ENCODE measurements at regions not wholly inside any gene's neighbourhood (a gene's known extent, or its start where the extent isn't known, plus 50 kb on each side); places are given as distances from the start of the nearest gene placed in this dataset.

- TF ChIP-seq EZH2 (optimal IDR thresholded peaks at IDR 0.05; ENCODE audit: low read depth, low read length) (no peak), CTCF (IDR thresholded peaks at IDR 0.05; ENCODE audit: low read length) (no peak), EZH2phosphoT487 (IDR thresholded peaks at IDR 0.05; ENCODE audit: low read length) (no peak)
- Histone ChIP-seq H3K27ac (ENCODE audit: low read length) (no peak overlapping the region), H4K20me1 (ENCODE audit: insufficient read depth, low read length) (no peaks in the 10 kb centered on the region), H3K27me3 (replicated peaks; ENCODE audit: insufficient read depth, low read length) (no peaks in the 10 kb centered on the region), H3K36me3 (replicated peaks; ENCODE audit: insufficient read depth, low read length) (no peaks in the 10 kb centered on the region), H3K9me3 (replicated peaks; ENCODE audit: insufficient read depth, low read length) (no peaks in the 10 kb centered on the region), H3K9ac (ENCODE audit: low read length) (no peak overlapping the region), H2AFZ (ENCODE audit: low read length) (no peak overlapping the region), H3K4me3 (ENCODE audit: low read length) (no peak overlapping the region), H3F3A (ENCODE audit: insufficient read depth, low read length) (no peaks in the 10 kb centered on the region), H3K4me2 (ENCODE audit: low read depth, low read length) (no peak overlapping the region), H3K79me2 (ENCODE audit: low read length) (no peaks in the 10 kb centered on the region), H3K4me1 (ENCODE audit: low read length) (no peaks in the 10 kb centered on the region), H3K9me2 (replicated peaks; ENCODE audit: insufficient read depth, low read length) (no peaks in the 10 kb centered on the region)
- no peak for DNase-seq
Observed at GRCh38 chr3:116852803-116853202, 143.2 kb downstream of the TUSC7 start.

GRCh38 chr3:116863270-116863770 is 153.7 kb downstream of the TUSC7 start:
- Histone ChIP-seq H3K4me2 (ENCODE audit: low read depth, low read length) (no peak overlapping the region), H3K4me3 (ENCODE audit: low read length) (no peak overlapping the region), H3K9me2 (replicated peaks; ENCODE audit: insufficient read depth, low read length) (no peaks in the 10 kb centered on the region), H3K36me3 (replicated peaks; ENCODE audit: insufficient read depth, low read length) (no peaks in the 10 kb centered on the region), H3K79me2 (ENCODE audit: low read length) (no peaks in the 10 kb centered on the region), H3F3A (ENCODE audit: insufficient read depth, low read length) (peaks cover 4% of the 10 kb centered on the region; the same call in 1 of the 2 replicates), H4K20me1 (ENCODE audit: insufficient read depth, low read length) (no peaks in the 10 kb centered on the region), H3K27ac (ENCODE audit: low read length) (no peak overlapping the region), H3K9me3 (replicated peaks; ENCODE audit: insufficient read depth, low read length) (no peaks in the 10 kb centered on the region), H3K27me3 (replicated peaks; ENCODE audit: insufficient read depth, low read length) (no peaks in the 10 kb centered on the region), H2AFZ (ENCODE audit: low read length) (no peak overlapping the region; the same call in 1 of the 2 replicates), H3K4me1 (ENCODE audit: low read length) (no peaks in the 10 kb centered on the region), H3K9ac (ENCODE audit: low read length) (no peak overlapping the region)
- no peak for DNase-seq
- TF ChIP-seq EZH2phosphoT487 (IDR thresholded peaks at IDR 0.05; ENCODE audit: low read length) (no peak), EZH2 (optimal IDR thresholded peaks at IDR 0.05; ENCODE audit: low read depth, low read length) (no peak)

GRCh38 chr3:116863822-116864589 is 154.4 kb downstream of the TUSC7 start:
- H3K4me3 ChIP-seq (ENCODE audit: low read length), result peak overlapping the region; percentile 63

More at GRCh38 chr3:116863822-116864589, 154.4 kb downstream of the TUSC7 start:
- DNase-seq, result peak; percentile 69
- no peaks in the 10 kb centered on the region for H3K27me3 ChIP-seq (replicated peaks; ENCODE audit: insufficient read depth, low read length)
- H3K9me2 ChIP-seq (replicated peaks; ENCODE audit: insufficient read depth, low read length), result no peaks in the 10 kb centered on the region
- H3K79me2 ChIP-seq (ENCODE audit: low read length), result no peaks in the 10 kb centered on the region
- peak overlapping the region; percentile 84 for H2AFZ ChIP-seq (ENCODE audit: low read length)
- H3F3A ChIP-seq (ENCODE audit: insufficient read depth, low read length), result peaks cover 4% of the 10 kb centered on the region; the same call in 1 of the 2 replicates
- no peak overlapping the region; the same call in 1 of the 2 replicates for H3K9ac ChIP-seq (ENCODE audit: low read length)
- H3K9me3 ChIP-seq (replicated peaks; ENCODE audit: insufficient read depth, low read length), result no peaks in the 10 kb centered on the region
- peak; percentile 66 for TF ChIP-seq CTCF (IDR thresholded peaks at IDR 0.05; ENCODE audit: low read length)
- TF ChIP-seq EZH2 (optimal IDR thresholded peaks at IDR 0.05; ENCODE audit: low read depth, low read length), result no peak
- no peak overlapping the region for H3K27ac ChIP-seq (ENCODE audit: low read length)
- H3K4me1 ChIP-seq (ENCODE audit: low read length), result no peaks in the 10 kb centered on the region
- no peaks in the 10 kb centered on the region for H3K36me3 ChIP-seq (replicated peaks; ENCODE audit: insufficient read depth, low read length)
- peak overlapping the region; percentile 70 for H3K4me2 ChIP-seq (ENCODE audit: low read depth, low read length)
- no peaks in the 10 kb centered on the region for H4K20me1 ChIP-seq (ENCODE audit: insufficient read depth, low read length)

Data from MM.1S (cell line).